Fibroblast of lung (primary cell): ENCODE measurements at regions not wholly inside any gene's neighbourhood (a gene's known extent, or its start where the extent isn't known, plus 50 kb on each side); places are given as distances from the start of the nearest gene placed in this dataset.
"Not testable (repeated sequence)": the region's sequence is repeated elsewhere in the genome, so short reads cannot be mapped to it uniquely, and the experiment has no call there.

Experiments used
- DNase-seq, 2 donors: peaks; one replicate each; pipeline versions ENCODE4 v3.0.0 to v3.0.0-alpha.2; 2010; ENCODE audit warnings: low read depth in 2 of 2
- H2AFZ ChIP-seq: 2 replicates; pipeline ENCODE4 v1.5.1; 2012; ENCODE audit warnings: low read length, control low read depth, inconsistent platforms
- H3K27ac ChIP-seq: 2 replicates; pipeline ENCODE4 v1.5.1; 2011; ENCODE audit warnings: low read length, control low read depth; ENCODE audit not compliant: insufficient read depth
- H3K27me3 ChIP-seq: 2 replicates; pipeline ENCODE4 v1.5.1; 2011; ENCODE audit warnings: mild to moderate bottlenecking, low read length; ENCODE audit not compliant: control insufficient read depth, insufficient read depth
- H3K36me3 ChIP-seq: 2 replicates; pipeline ENCODE4 v1.5.1; 2011; ENCODE audit warnings: low read length; ENCODE audit not compliant: control insufficient read depth, insufficient read depth
- H3K4me1 ChIP-seq: 2 replicates; pipeline ENCODE4 v1.5.1; 2011; ENCODE audit warnings: low read length; ENCODE audit not compliant: control insufficient read depth, insufficient read depth; ENCODE audit errors: extremely low read depth
- H3K4me2 ChIP-seq: 2 replicates; pipeline ENCODE4 v1.5.1; 2011; ENCODE audit warnings: low read length, control low read depth; ENCODE audit not compliant: insufficient read depth; ENCODE audit errors: extremely low read depth
- H3K4me3 ChIP-seq, 4 experiments: fragments of 200-600 bp in 1 of 4; sonication (generic) in 1 of 4; replicated peaks in 1 of 4; 2 replicates each; pipeline ENCODE4 v1.5.1; 2011 to 2016; ENCODE audit warnings: low read length in 4 of 4, low read depth in 3 of 4, mild to moderate bottlenecking in 3 of 4, control low read depth in 2 of 4, inconsistent platforms in 1 of 4, mixed read lengths in 1 of 4; ENCODE audit not compliant: insufficient read depth in 1 of 4; ENCODE audit errors: control extremely low read depth in 1 of 4
- H3K79me2 ChIP-seq: 2 replicates; pipeline ENCODE4 v1.5.1; 2012; ENCODE audit warnings: mild to moderate bottlenecking, low read length, inconsistent platforms; ENCODE audit not compliant: control insufficient read depth, insufficient read depth
- H3K9ac ChIP-seq: 2 replicates; pipeline ENCODE4 v1.5.1; 2011; ENCODE audit warnings: mild to moderate bottlenecking, low read length, control low read depth; ENCODE audit not compliant: insufficient read depth
- H3K9me3 ChIP-seq: 2 replicates; pipeline ENCODE4 v1.5.1; 2012; ENCODE audit warnings: low read depth, low read length; ENCODE audit not compliant: control insufficient read depth, insufficient read depth
- H4K20me1 ChIP-seq: 2 replicates; pipeline ENCODE4 v1.5.1; 2011; ENCODE audit warnings: low read length; ENCODE audit not compliant: control insufficient read depth, insufficient read depth; ENCODE audit errors: extremely low read depth
- CTCF ChIP-seq, 2 donors: IDR thresholded peaks in 1 of 2; conservative IDR thresholded peaks in 1 of 2; 1 replicate in 1 of 2; 2 replicates in 1 of 2; pipeline ENCODE4 v1.5.1; 2011 to 2012; ENCODE audit warnings: low read length in 2 of 2, control low read depth in 1 of 2, inconsistent platforms in 1 of 2, low read depth in 1 of 2, mild to moderate bottlenecking in 1 of 2
- EZH2 ChIP-seq: IDR thresholded peaks from 2 replicates; pipeline ENCODE4 v1.5.1; 2012; ENCODE audit warnings: low read length, control low read depth, mild to moderate bottlenecking; ENCODE audit errors: missing control alignments

GRCh38 chr6:49202924-49203536 lies 260.0 kb downstream of the MMUT start:
- H3K27ac ChIP-seq = no peak overlapping the region
- no peak for DNase-seq

DNA sequence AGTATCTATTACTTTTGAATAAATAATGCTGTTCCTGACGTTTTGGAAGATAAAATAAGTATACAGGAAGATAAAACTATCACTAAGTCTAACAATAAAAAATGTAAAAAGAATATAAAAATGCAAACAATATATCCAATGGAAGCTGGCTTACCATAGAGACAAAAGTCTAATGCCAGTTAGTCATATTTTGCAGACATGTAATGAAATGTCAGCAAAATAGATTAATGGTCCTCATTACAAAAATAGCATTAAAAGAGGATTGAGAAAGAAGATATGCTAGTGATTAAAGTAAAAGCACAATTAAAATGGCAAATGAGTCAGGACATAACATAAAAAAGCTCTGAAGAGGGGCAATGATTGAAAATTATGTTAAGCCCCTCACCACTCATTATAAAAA lies 265.0 kb downstream of the MMUT start:
- DNase-seq = no peak
- no peak for TF ChIP-seq EZH2
- no peak for TF ChIP-seq CTCF (conservative IDR thresholded peaks at IDR 0.05 in 1 of 2, IDR thresholded peaks at IDR 0.05 in 1 of 2; ENCODE audit: low read depth in 1 of 2, low read length in 2 of 2)
- Histone ChIP-seq H3K36me3 (no peaks in the 10 kb centered on the region), H3K4me3 (no peak overlapping the region), H3K9ac (no peak overlapping the region), H3K27ac (no peak overlapping the region), H4K20me1 (no peaks in the 10 kb centered on the region), H3K79me2 (no peaks in the 10 kb centered on the region), H3K27me3 (no peaks in the 10 kb centered on the region), H3K4me1 (no peaks in the 10 kb centered on the region), H3K4me2 (no peak overlapping the region), H3K9me3 (no peaks in the 10 kb centered on the region), H2AFZ (no peak overlapping the region)

More at GRCh38 chr6:49202924-49203536, 260.0 kb downstream of the MMUT start:
- Histone ChIP-seq H3K27me3 (no peaks in the 10 kb centered on the region), H3K9ac (no peak overlapping the region), H3K4me2 (no peak overlapping the region), H4K20me1 (no peaks in the 10 kb centered on the region), H3K79me2 (no peaks in the 10 kb centered on the region), H2AFZ (no peak overlapping the region), H3K4me3 (no peak overlapping the region), H3K9me3 (no peaks in the 10 kb centered on the region), H3K4me1 (no peaks in the 10 kb centered on the region), H3K36me3 (no peaks in the 10 kb centered on the region)
- no peak for TF ChIP-seq EZH2
- TF ChIP-seq CTCF (conservative IDR thresholded peaks at IDR 0.05 in 1 of 2, IDR thresholded peaks at IDR 0.05 in 1 of 2; ENCODE audit: low read depth in 1 of 2, low read length in 2 of 2) = no peak

DNA sequence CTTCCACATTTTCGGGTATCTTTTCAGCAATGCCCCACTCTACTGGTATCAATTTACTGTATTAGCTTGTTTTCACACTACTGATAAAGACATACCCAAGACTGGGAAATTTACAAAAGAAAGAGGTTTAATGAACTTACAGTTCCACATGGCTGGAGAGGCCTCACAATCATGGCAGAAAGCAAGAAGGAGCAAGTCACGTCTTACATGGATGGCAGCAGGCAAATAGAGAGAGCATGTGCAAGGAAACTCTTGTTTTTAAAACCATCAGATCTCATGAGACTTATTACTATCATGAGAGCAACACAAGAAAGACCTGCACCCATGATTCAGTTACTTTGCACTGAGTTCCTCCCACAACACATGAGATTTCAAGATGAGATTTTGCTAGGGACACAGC lies 300.7 kb downstream of the MMUT start:
- H3K27ac ChIP-seq, H2AFZ ChIP-seq, H3K79me2 ChIP-seq, H3K4me3 ChIP-seq, H3K4me2 ChIP-seq, DNase-seq, H3K9me3 ChIP-seq, H3K27me3 ChIP-seq, H3K36me3 ChIP-seq, H4K20me1 ChIP-seq, H3K9ac ChIP-seq, H3K4me1 ChIP-seq: not testable (repeated sequence)
